GM20431 (cell line): ENCODE measurements at regions not wholly inside any gene's neighbourhood (a gene's known extent, or its start where the extent isn't known, plus 50 kb on each side); places are given as distances from the start of the nearest gene placed in this dataset.

Experiments
- in situ Hi-C: fragments of 300-500 bp; cut with MseI, MboI; formaldehyde crosslinking; loops from one replicate; pipeline ENCODE4 v1.15.0; 2020; ENCODE audit warnings: low sequenced_read_pairs; ENCODE audit not compliant: unreplicated experiment

GRCh38 chr4:3818371-3818770 is 52.2 kb downstream of the ADRA2C start:
- in situ Hi-C loops = no loop called here

DNA sequence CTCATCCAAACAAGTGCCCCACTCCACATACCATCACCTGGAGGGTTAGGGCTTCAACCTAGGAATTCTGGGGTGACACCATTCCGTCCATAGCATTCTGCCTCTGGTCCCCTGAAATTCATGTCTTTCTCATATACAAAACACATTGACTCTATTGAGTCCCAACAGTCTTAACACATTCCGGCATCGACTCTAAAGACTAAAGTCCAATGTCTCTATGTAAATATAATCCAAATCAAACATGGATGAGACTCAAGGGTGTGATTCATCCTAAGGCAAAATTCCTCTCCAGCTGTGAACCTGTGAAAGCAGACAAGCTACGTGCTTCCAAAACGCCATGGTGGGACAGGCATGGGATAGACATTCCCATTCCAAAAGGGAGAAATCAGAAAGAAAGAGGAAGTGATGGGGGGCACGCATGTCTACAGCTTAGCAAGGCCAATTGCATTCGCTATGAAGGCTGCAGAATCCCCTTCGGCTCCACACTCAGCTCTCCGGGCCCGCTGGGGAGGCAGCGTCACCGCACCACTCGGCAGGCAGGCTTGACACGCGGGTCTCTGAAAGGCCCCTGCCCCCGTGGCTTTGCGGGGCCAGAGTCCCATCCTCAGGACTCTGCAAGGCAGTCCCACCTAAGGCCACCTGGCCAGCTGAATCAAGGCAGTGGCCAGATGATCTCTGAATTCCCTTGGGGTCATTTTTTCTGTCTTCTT is 53.2 kb downstream of the ADRA2C start:
- in situ Hi-C loops = no loop called here

GRCh38 chr4:3820016-3820805 is 54.0 kb downstream of the ADRA2C start:
- in situ Hi-C loops = no loop called here

GRCh38 chr4:3820806-3821579 is 54.8 kb downstream of the ADRA2C start:
- in situ Hi-C loops = no loop called here

GRCh38 chr4:3821580-3822229 is 55.5 kb downstream of the ADRA2C start:
- in situ Hi-C loops = no loop called here

- in situ Hi-C loops = no loop called here
Observed at GRCh38 chr4:3822230-3822947, 56.2 kb downstream of the ADRA2C start.

- in situ Hi-C loops = no loop called here
Observed at GRCh38 chr4:3823496-3824341, 57.5 kb downstream of the ADRA2C start.

DNA sequence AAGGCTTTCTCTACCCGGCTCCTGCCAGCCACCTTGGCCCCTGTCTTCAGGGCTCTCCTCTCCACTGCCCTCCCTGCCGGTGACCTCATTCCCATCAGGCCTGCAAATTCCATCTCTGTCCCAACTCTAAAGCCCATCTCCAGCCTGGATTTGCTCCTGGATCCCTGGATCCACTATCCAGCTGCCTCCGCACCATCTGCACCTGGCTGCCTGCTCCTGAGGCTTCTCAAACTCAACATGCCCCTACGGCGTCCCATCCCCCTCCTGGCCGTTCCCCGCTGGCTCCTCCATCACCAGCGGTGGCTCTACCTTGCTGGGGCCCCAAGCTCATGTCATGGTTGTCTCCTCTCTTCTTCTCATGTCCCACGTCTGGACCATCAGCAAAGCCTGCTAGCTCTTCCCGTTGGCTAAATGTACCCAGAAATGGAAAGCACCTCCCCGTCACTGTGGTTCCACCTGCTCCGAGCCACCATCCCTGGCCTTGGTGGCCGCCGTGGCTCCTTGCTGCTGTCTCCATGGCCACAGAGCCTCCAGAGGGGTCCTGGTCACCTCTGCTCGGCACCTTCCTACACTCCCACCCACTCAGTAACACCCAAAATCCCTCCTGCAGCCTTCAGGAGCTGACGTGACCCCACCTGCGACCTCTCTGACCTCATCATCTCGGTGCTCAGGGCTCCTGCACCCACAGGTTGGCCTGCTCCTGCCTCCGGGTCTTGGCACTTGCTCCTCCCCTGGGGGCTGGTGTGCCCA is 58.5 kb downstream of the ADRA2C start:
- in situ Hi-C loops = no loop called here

DNA sequence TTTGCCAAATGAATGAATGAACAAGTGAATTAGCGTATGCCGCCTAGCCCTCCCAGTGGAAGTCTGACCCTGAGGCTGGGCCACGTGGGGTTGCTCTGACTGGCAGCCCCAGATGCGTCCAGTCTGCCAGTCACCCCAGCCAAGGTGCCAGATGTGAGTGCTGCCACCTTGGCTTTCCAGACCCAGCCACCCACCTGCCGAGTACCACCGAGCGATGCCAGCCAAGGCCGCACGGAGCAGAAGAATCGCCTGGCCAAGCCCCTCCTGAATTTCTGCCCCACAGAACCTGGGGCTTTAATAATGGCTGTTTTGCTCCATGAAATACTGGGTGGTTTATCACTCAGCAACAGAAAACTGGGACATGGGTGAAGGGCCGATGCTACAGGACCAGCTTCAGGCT is 59.3 kb downstream of the ADRA2C start:
- in situ Hi-C loops = no loop called here

- in situ Hi-C loops = no loop called here
Observed at GRCh38 chr4:3826247-3827172, 60.3 kb downstream of the ADRA2C start.

GRCh38 chr4:3827616-3828492 is 61.7 kb downstream of the ADRA2C start:
- in situ Hi-C loops = no loop called here

DNA sequence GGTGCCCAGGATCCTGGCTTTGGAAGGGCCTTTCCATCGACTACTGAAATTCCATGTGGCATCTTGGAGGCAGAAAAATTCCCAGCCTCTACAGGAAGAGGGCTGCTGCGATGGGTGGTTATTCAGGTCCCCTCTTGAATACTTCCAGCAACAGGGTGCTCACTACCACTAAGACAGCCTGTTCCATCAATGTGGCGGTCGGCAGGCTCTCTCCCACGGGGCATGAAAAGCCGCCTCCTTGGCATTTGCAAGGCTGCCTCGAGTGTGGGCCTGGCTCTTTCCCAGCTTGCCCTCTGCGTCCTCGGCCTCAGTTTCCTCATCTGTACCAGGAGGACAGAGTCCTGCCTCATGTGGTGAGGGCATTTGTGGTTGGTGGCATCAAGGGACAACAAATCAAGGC is 62.4 kb downstream of the ADRA2C start:
- in situ Hi-C loops = no loop called here

DNA sequence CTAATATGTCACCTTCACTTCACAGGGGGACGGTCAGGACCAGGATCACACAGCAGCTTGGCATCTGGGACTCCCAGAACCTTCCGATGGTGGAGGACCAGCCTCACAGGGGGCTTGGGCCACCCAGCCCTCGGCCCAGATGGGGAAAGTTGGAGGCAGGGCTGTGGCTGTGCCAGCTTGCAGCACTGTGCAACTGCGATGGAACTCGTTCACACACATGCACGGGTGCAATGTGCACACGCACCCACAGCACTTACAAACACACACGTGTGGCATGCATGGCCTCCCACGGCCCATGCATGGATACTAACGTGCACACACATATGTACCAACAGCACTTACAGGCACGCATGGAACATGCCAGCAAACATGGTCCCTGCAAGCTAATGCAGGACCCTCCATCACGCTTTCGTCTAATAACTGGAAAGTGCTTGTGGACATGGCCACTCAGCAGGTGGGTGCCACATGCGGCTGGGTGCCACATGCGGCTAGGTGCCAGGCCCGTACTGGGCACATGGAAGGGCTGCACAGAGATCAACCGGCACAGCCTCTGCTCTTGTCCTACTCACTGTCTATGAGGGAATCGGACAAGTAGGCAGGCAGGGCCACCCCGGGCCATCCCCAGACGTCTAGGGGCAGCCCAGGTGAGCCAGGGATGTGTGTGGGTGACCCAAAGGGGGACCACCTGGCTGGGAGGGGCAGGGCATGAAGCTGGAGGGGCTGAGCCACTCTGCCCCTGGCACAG is 63.2 kb downstream of the ADRA2C start:
- in situ Hi-C loops = no loop called here

DNA sequence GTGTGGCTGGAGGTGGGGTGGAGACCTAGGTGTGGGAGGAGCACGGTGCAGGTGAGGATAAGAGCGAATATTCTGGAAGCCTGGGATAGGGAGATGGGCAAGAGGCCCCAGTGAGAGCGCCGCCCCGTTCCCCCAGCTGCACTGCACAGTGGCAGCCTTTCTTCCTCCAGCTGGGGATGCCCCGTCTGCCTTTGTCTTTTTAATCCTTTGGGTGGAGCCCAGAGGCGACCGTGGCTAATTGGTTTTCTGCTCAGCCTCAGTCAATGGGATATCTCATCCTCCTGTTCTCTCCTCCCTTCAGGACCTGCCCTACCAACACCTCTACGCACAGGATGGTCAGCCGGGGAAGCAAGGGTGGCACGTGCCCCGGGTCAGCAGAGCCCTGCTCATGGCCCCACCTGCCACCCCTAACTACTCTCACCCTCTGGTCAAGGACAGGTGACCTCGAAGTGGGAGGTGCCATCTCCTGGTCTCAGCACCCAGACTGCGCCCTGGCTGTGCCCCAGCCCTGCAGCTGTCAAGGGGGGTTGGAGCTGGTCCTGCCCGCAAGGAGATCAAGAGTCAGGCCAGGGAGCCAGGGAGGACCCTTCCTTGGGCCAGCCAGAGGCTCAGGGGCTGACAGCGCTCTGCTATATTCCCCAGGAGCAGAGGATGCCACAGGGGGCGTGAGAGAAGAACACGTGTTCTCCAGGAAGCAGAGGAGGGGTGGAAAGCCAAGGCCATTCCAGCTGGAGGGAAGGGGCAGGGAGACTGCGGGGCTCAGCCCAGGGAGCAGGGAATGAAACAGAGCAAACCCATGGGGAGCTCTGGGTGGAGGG is 64.0 kb downstream of the ADRA2C start:
- in situ Hi-C loops = no loop called here
